NCI-H1694 treated with DMSO at 0.1 percent for 48 hours (cell line): ENCODE measurements at regions not wholly inside any gene's neighbourhood (a gene's known extent, or its start where the extent isn't known, plus 50 kb on each side); places are given as distances from the start of the nearest gene placed in this dataset.

Experiments used
- DNase-seq: peaks from one replicate; lab custom pipeline; 2025; lab: John Stamatoyannopoulos, UW

GRCh38 chr10:128375171-128375570 is 248.9 kb upstream of the MKI67 start:
- no peak for DNase-seq

- DNase-seq, result no peak
Observed at GRCh38 chr10:128377364-128377987, 251.3 kb upstream of the MKI67 start.

GRCh38 chr10:128377988-128378387 is 251.8 kb upstream of the MKI67 start:
- no peak for DNase-seq

GRCh38 chr10:128380946-128381345 is 254.7 kb upstream of the MKI67 start:
- no peak for DNase-seq

- DNase-seq, result no peak
Observed at GRCh38 chr10:128382225-128382624, 256.0 kb upstream of the MKI67 start.

GRCh38 chr10:128384831-128385230 is 258.6 kb upstream of the MKI67 start:
- DNase-seq, result no peak

GRCh38 chr10:128386231-128386630 is 260.0 kb upstream of the MKI67 start:
- DNase-seq, result no peak

- no peak for DNase-seq
Observed at GRCh38 chr10:128386816-128387604, 260.8 kb upstream of the MKI67 start.

GRCh38 chr10:128390596-128390995 is 264.4 kb upstream of the MKI67 start:
- DNase-seq, result no peak

GRCh38 chr10:128393546-128393945 is 267.3 kb upstream of the MKI67 start:
- DNase-seq, result no peak

- no peak for DNase-seq
Observed at GRCh38 chr10:128398118-128398517, 271.9 kb upstream of the MKI67 start.

GRCh38 chr10:128398999-128399398 is 272.8 kb upstream of the MKI67 start:
- no peak for DNase-seq

GRCh38 chr10:128400564-128400963 is 274.3 kb upstream of the MKI67 start:
- DNase-seq, result no peak

- no peak for DNase-seq
Observed at GRCh38 chr10:128405450-128405849, 279.2 kb upstream of the MKI67 start.

GRCh38 chr10:128411643-128412042 is 285.4 kb upstream of the MKI67 start:
- DNase-seq, result no peak

GRCh38 chr10:128414568-128414967 is 288.3 kb upstream of the MKI67 start:
- DNase-seq, result no peak

GRCh38 chr10:128416231-128416630 is 290.0 kb upstream of the MKI67 start:
- no peak for DNase-seq

GRCh38 chr10:128417826-128418225 is 291.6 kb upstream of the MKI67 start:
- no peak for DNase-seq

GRCh38 chr10:128418819-128419218 is 292.6 kb upstream of the MKI67 start:
- no peak for DNase-seq

GRCh38 chr10:128419466-128420019 is 293.3 kb upstream of the MKI67 start:
- no peak for DNase-seq

- DNase-seq, result no peak
Observed at GRCh38 chr10:128420623-128421022, 294.4 kb upstream of the MKI67 start.

GRCh38 chr10:128421371-128422160 is 295.3 kb upstream of the MKI67 start:
- DNase-seq, result no peak

- no peak for DNase-seq
Observed at GRCh38 chr10:128422190-128422589, 296.0 kb upstream of the MKI67 start.
